ENCODE measurements at regions not wholly inside any gene's neighbourhood (a gene's known extent, or its start where the extent isn't known, plus 50 kb on each side); places are given as distances from the start of the nearest gene placed in this dataset.

GRCh38 chr11:32186118-32186517, 95.2 kb downstream of the RCN1 start:
- TF ChIP-seq, protein P1, sequence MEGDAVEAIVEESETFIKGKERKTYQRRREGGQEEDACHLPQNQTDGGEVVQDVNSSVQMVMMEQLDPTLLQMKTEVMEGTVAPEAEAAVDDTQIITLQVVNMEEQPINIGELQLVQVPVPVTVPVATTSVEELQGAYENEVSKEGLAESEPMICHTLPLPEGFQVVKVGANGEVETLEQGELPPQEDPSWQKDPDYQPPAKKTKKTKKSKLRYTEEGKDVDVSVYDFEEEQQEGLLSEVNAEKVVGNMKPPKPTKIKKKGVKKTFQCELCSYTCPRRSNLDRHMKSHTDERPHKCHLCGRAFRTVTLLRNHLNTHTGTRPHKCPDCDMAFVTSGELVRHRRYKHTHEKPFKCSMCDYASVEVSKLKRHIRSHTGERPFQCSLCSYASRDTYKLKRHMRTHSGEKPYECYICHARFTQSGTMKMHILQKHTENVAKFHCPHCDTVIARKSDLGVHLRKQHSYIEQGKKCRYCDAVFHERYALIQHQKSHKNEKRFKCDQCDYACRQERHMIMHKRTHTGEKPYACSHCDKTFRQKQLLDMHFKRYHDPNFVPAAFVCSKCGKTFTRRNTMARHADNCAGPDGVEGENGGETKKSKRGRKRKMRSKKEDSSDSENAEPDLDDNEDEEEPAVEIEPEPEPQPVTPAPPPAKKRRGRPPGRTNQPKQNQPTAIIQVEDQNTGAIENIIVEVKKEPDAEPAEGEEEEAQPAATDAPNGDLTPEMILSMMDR (conservative IDR thresholded peaks at IDR 0.05; ENCODE audit: low read length) = no peak
- no peak for TF ChIP-seq EZH2phosphoT487 (IDR thresholded peaks at IDR 0.05; ENCODE audit: borderline replicate concordance)
